BLaER1 treated with 17β-estradiol and CSF1 and Interleukin-3, amounts not matched to agents 10 nM and 100 nM (cell line): ENCODE measurements at regions not wholly inside any gene's neighbourhood (a gene's known extent, or its start where the extent isn't known, plus 50 kb on each side); places are given as distances from the start of the nearest gene placed in this dataset.

Experiments
- H3K27ac ChIP-seq, 11 experiments: shearing (Covaris generic); formaldehyde crosslinking; 2 replicates each; pipeline ENCODE4 v1.8.1; 2022
- H3K27me3 ChIP-seq, 11 experiments: shearing (Covaris generic); formaldehyde crosslinking; 2 replicates each; pipeline ENCODE4 v1.8.1; 2022
- H3K36me3 ChIP-seq, 11 experiments: shearing (Covaris generic); formaldehyde crosslinking; 2 replicates each; pipeline ENCODE4 v1.8.1; 2022
- H3K4me1 ChIP-seq, 10 experiments: shearing (Covaris generic); formaldehyde crosslinking; 2 replicates each; pipeline ENCODE4 v1.8.1; 2022
- H3K4me2 ChIP-seq, 11 experiments: shearing (Covaris generic); formaldehyde crosslinking; 2 replicates each; pipeline ENCODE4 v1.8.1; 2022
- H3K4me3 ChIP-seq, 10 experiments: shearing (Covaris generic); formaldehyde crosslinking; 2 replicates each; pipeline ENCODE4 v1.8.1; 2022
- H3K9ac ChIP-seq, 11 experiments: shearing (Covaris generic); formaldehyde crosslinking; 2 replicates each; pipeline ENCODE4 v1.8.1; 2022
- H3K9me3 ChIP-seq, 11 experiments: shearing (Covaris generic); formaldehyde crosslinking; replicated peaks in 1 of 11; 2 replicates each; pipeline ENCODE4 v1.8.1; 2022
- H4K20me1 ChIP-seq, 11 experiments: shearing (Covaris generic); formaldehyde crosslinking; 2 replicates each; pipeline ENCODE4 v1.8.1; 2022
- Cebpa-rat ChIP-seq, 11 experiments: shearing (Covaris generic); IDR thresholded peaks; 2 replicates each; pipeline ENCODE4 v1.8.1; 2022

GRCh38 chr18:67677489-67677888, 161.0 kb upstream of the DSEL start:
- H3K4me2 ChIP-seq, result no peak overlapping the region
- no peak overlapping the region for H3K4me3 ChIP-seq
- TF ChIP-seq Cebpa-rat (IDR thresholded peaks at IDR 0.05), result no peak
- H3K36me3 ChIP-seq, result no peaks in the 10 kb centered on the region
- peaks cover 0 to 2% (median 0%) of the 10 kb centered on the region in 10 experiments; a peak in 3 of 20 replicates for H3K4me1 ChIP-seq
- no peaks in the 10 kb centered on the region for H3K9me3 ChIP-seq
- H3K27me3 ChIP-seq, result no peaks in the 10 kb centered on the region
- H3K27ac ChIP-seq, result no peak overlapping the region
- H3K9ac ChIP-seq, result no peak overlapping the region
- no peaks in the 10 kb centered on the region for H4K20me1 ChIP-seq

- Histone ChIP-seq H3K27me3 (no peaks in the 10 kb centered on the region), H3K4me3 (no peak overlapping the region), H3K27ac (peak overlapping the region in 1 of 11 experiments; percentile 6; a peak in 1 of 22 replicates)
Measured at GRCh38 chr18:67672716-67673115, 156.2 kb upstream of the DSEL start.

GRCh38 chr18:67672155-67672554, 155.6 kb upstream of the DSEL start:
- Histone ChIP-seq H3K36me3 (no peaks in the 10 kb centered on the region), H4K20me1 (no peaks in the 10 kb centered on the region), H3K27ac (no peak overlapping the region), H3K4me2 (peak overlapping the region in 5 of 11 experiments; percentile 13 to 32 (median 23); a peak in 7 of 22 replicates), H3K4me3 (no peak overlapping the region), H3K4me1 (peaks cover 0 to 12% (median 4%) of the 10 kb centered on the region in 10 experiments; a peak in 5 of 20 replicates), H3K27me3 (no peaks in the 10 kb centered on the region), H3K9me3 (no peaks in the 10 kb centered on the region), H3K9ac (no peak overlapping the region)
- no peak for TF ChIP-seq Cebpa-rat (IDR thresholded peaks at IDR 0.05)

More at GRCh38 chr18:67672716-67673115, 156.2 kb upstream of the DSEL start:
- peaks cover 0 to 12% (median 4%) of the 10 kb centered on the region in 10 experiments; a peak in 5 of 20 replicates for H3K4me1 ChIP-seq
- no peak for TF ChIP-seq Cebpa-rat (IDR thresholded peaks at IDR 0.05)
- H4K20me1 ChIP-seq, result no peaks in the 10 kb centered on the region
- H3K9ac ChIP-seq, result no peak overlapping the region
- no peaks in the 10 kb centered on the region for H3K9me3 ChIP-seq
- H3K4me2 ChIP-seq, result peak overlapping the region in 4 of 11 experiments; percentile 13 to 32 (median 24); a peak in 3 of 22 replicates
- no peaks in the 10 kb centered on the region for H3K36me3 ChIP-seq

- no peak overlapping the region for H3K27ac ChIP-seq
- no peaks in the 10 kb centered on the region for H4K20me1 ChIP-seq
- H3K27me3 ChIP-seq, result no peaks in the 10 kb centered on the region
- no peak for TF ChIP-seq Cebpa-rat (IDR thresholded peaks at IDR 0.05)
- H3K9me3 ChIP-seq, result no peaks in the 10 kb centered on the region
- no peak overlapping the region for H3K9ac ChIP-seq
- H3K4me2 ChIP-seq, result no peak overlapping the region
- peaks cover 0 to 12% (median 4%) of the 10 kb centered on the region in 10 experiments; a peak in 5 of 20 replicates for H3K4me1 ChIP-seq
- H3K4me3 ChIP-seq, result no peak overlapping the region
- H3K36me3 ChIP-seq, result no peaks in the 10 kb centered on the region
Measured at GRCh38 chr18:67670024-67670543, 153.6 kb upstream of the DSEL start.

- H4K20me1 ChIP-seq, result no peaks in the 10 kb centered on the region
- no peak for TF ChIP-seq Cebpa-rat (IDR thresholded peaks at IDR 0.05)
- H3K4me2 ChIP-seq, result no peak overlapping the region
- H3K27ac ChIP-seq, result no peak overlapping the region
- no peaks in the 10 kb centered on the region for H3K9me3 ChIP-seq
- H3K4me1 ChIP-seq, result no peaks in the 10 kb centered on the region
- no peak overlapping the region for H3K4me3 ChIP-seq
- no peaks in the 10 kb centered on the region for H3K36me3 ChIP-seq
- H3K27me3 ChIP-seq, result no peaks in the 10 kb centered on the region
- H3K9ac ChIP-seq, result no peak overlapping the region
Measured at GRCh38 chr18:67665266-67665665, 148.7 kb upstream of the DSEL start.

GRCh38 chr18:67662996-67663395, 146.5 kb upstream of the DSEL start:
- no peak overlapping the region for H3K27ac ChIP-seq
- no peaks in the 10 kb centered on the region for H3K36me3 ChIP-seq

GRCh38 chr18:67661555-67661954, 145.0 kb upstream of the DSEL start:
- no peak overlapping the region for H3K4me3 ChIP-seq
- H4K20me1 ChIP-seq, result no peaks in the 10 kb centered on the region
- H3K27ac ChIP-seq, result no peak overlapping the region
- no peak overlapping the region for H3K9ac ChIP-seq
- H3K36me3 ChIP-seq, result no peaks in the 10 kb centered on the region
- no peak for TF ChIP-seq Cebpa-rat (IDR thresholded peaks at IDR 0.05)
- H3K9me3 ChIP-seq, result no peaks in the 10 kb centered on the region
- H3K27me3 ChIP-seq, result no peaks in the 10 kb centered on the region
- no peak overlapping the region for H3K4me2 ChIP-seq
- H3K4me1 ChIP-seq, result no peaks in the 10 kb centered on the region

More at GRCh38 chr18:67662996-67663395, 146.5 kb upstream of the DSEL start:
- Histone ChIP-seq H3K9ac (no peak overlapping the region), H4K20me1 (no peaks in the 10 kb centered on the region), H3K4me3 (no peak overlapping the region), H3K4me1 (no peaks in the 10 kb centered on the region), H3K27me3 (no peaks in the 10 kb centered on the region), H3K9me3 (no peaks in the 10 kb centered on the region), H3K4me2 (no peak overlapping the region)
- TF ChIP-seq Cebpa-rat (IDR thresholded peaks at IDR 0.05), result no peak

- Histone ChIP-seq H3K4me1 (no peaks in the 10 kb centered on the region), H3K9ac (no peak overlapping the region), H3K27ac (no peak overlapping the region), H3K9me3 (no peaks in the 10 kb centered on the region), H3K36me3 (no peaks in the 10 kb centered on the region), H4K20me1 (no peaks in the 10 kb centered on the region), H3K4me2 (no peak overlapping the region), H3K27me3 (no peaks in the 10 kb centered on the region), H3K4me3 (no peak overlapping the region)
- no peak for TF ChIP-seq Cebpa-rat (IDR thresholded peaks at IDR 0.05)
Measured at GRCh38 chr18:67654101-67654500, 137.6 kb upstream of the DSEL start.

GRCh38 chr18:67652288-67652687, 135.8 kb upstream of the DSEL start:
- no peaks in the 10 kb centered on the region for H3K36me3 ChIP-seq

GRCh38 chr18:67651438-67651837, 134.9 kb upstream of the DSEL start:
- Histone ChIP-seq H3K9me3 (no peaks in the 10 kb centered on the region), H4K20me1 (no peaks in the 10 kb centered on the region), H3K4me2 (no peak overlapping the region), H3K4me1 (no peaks in the 10 kb centered on the region), H3K27ac (no peak overlapping the region), H3K4me3 (no peak overlapping the region), H3K27me3 (no peaks in the 10 kb centered on the region), H3K9ac (no peak overlapping the region), H3K36me3 (no peaks in the 10 kb centered on the region)
- TF ChIP-seq Cebpa-rat (IDR thresholded peaks at IDR 0.05), result no peak

More at GRCh38 chr18:67652288-67652687, 135.8 kb upstream of the DSEL start:
- TF ChIP-seq Cebpa-rat (IDR thresholded peaks at IDR 0.05), result no peak
- Histone ChIP-seq H3K9me3 (no peaks in the 10 kb centered on the region), H3K27me3 (no peaks in the 10 kb centered on the region), H4K20me1 (no peaks in the 10 kb centered on the region), H3K27ac (no peak overlapping the region), H3K4me1 (no peaks in the 10 kb centered on the region), H3K4me2 (no peak overlapping the region), H3K9ac (no peak overlapping the region), H3K4me3 (no peak overlapping the region)
